Body of pancreas (tissue), 4 donors: ENCODE measurements at regions not wholly inside any gene's neighbourhood (a gene's known extent, or its start where the extent isn't known, plus 50 kb on each side); places are given as distances from the start of the nearest gene placed in this dataset.

ENCODE experiments used
- POLR2A ChIP-seq, 3 donors: fragments of 450-650 bp; IDR thresholded peaks; one replicate each; pipeline ENCODE4 v1.6.1; 2016; ENCODE audit warnings: antibody characterized with exemption in 3 of 3, mild to moderate bottlenecking in 2 of 3
- TF ChIP-seq, protein P1 (sequence below), 7 experiments: fragments of 450-650 bp in 4 of 7; fragments of 200-600 bp in 3 of 7; sonication (generic) in 3 of 7; IDR thresholded peaks; one replicate each; pipeline ENCODE4 v1.5.1; 2016 to 2019; ENCODE audit warnings: antibody characterized with exemption in 7 of 7

DNA sequence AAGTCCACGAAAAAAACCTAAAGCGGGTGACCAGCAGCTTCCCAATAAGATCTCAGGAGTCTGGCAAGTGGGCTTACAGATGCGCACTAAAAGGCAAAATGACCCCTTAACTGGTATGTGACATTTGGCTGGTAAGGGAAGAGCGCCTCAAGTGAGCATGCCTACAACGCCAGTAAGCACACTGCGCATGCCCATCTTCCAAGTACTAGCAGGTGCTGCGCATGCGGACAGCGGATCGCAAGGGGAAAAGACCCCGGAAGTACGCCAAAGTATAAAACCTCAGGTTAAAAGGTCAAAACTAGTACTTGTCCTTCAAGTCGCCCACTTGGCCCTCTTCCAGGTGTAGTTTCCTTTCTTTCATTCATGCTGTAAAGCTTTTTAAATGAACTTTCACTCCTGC, 518.5 kb upstream of the MDGA2 start:
- TF ChIP-seq, protein P1, sequence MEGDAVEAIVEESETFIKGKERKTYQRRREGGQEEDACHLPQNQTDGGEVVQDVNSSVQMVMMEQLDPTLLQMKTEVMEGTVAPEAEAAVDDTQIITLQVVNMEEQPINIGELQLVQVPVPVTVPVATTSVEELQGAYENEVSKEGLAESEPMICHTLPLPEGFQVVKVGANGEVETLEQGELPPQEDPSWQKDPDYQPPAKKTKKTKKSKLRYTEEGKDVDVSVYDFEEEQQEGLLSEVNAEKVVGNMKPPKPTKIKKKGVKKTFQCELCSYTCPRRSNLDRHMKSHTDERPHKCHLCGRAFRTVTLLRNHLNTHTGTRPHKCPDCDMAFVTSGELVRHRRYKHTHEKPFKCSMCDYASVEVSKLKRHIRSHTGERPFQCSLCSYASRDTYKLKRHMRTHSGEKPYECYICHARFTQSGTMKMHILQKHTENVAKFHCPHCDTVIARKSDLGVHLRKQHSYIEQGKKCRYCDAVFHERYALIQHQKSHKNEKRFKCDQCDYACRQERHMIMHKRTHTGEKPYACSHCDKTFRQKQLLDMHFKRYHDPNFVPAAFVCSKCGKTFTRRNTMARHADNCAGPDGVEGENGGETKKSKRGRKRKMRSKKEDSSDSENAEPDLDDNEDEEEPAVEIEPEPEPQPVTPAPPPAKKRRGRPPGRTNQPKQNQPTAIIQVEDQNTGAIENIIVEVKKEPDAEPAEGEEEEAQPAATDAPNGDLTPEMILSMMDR (IDR thresholded peaks at IDR 0.05), result no peak
- TF ChIP-seq POLR2A (IDR thresholded peaks at IDR 0.05), result no peak
